ENCODE measurements at regions not wholly inside any gene's neighbourhood (a gene's known extent, or its start where the extent isn't known, plus 50 kb on each side); places are given as distances from the start of the nearest gene placed in this dataset.

- peaks cover 0 to 8% (median 5%) of the 10 kb centered on the region in 4 donors for H3K27me3 ChIP-seq
- H3K9me3 ChIP-seq = no peaks in the 10 kb centered on the region
- ATAC-seq (ENCODE audit: low FRiP score in 2 of 2) (peak; percentile 62 to 70), DNase-seq (peak in 1 of 2 donors; percentile 47)
- H3K27ac ChIP-seq = peak overlapping the region; percentile 22 to 52 (median 46)
- 15 to 26% methylated on average over 8 of the region's 8 CpGs for WGBS, 2 donors
- no peaks in the 10 kb centered on the region for H3K36me3 ChIP-seq
- peak overlapping the region in 2 of 4 donors; percentile 20 to 22 for H3K4me3 ChIP-seq
- H3K4me1 ChIP-seq = peaks cover 9 to 28% (median 22%) of the 10 kb centered on the region in 4 donors
- TF ChIP-seq POLR2AphosphoS5 (IDR thresholded peaks at IDR 0.05) = no peak
- no peak for TF ChIP-seq CTCF (IDR thresholded peaks at IDR 0.05)
- no peak for TF ChIP-seq POLR2A (IDR thresholded peaks at IDR 0.05)
- no peak for TF ChIP-seq EP300 (IDR thresholded peaks at IDR 0.05)
These were observed 69.8 kb downstream of the HES1 start for GRCh38 chr3:194205675-194206133.

GRCh38 chr3:194206320-194206719, 70.4 kb downstream of the HES1 start:
- no peaks in the 10 kb centered on the region for H3K36me3 ChIP-seq
- H3K4me3 ChIP-seq = peak overlapping the region in 2 of 4 donors; percentile 20 to 22
- no peaks in the 10 kb centered on the region for H3K9me3 ChIP-seq
- 3 to 11% methylated on average over 8 to 10 of the region's 10 CpGs for WGBS, 2 donors
- H3K27me3 ChIP-seq = peaks cover 0 to 8% (median 5%) of the 10 kb centered on the region in 4 donors
- peak; percentile 62 to 65 for DNase-seq
- TF ChIP-seq CTCF (IDR thresholded peaks at IDR 0.05) (no peak), POLR2AphosphoS5 (IDR thresholded peaks at IDR 0.05) (peak; percentile 49 to 72), POLR2A (IDR thresholded peaks at IDR 0.05) (peak in 1 of 4 donors; percentile 7)
- peaks cover 9 to 28% (median 22%) of the 10 kb centered on the region in 4 donors for H3K4me1 ChIP-seq
- ATAC-seq (ENCODE audit: low FRiP score in 2 of 2) = peak; percentile 62 to 85
- H3K27ac ChIP-seq = peak overlapping the region; percentile 22 to 52 (median 46)

GRCh38 chr3:194208709-194209108, 72.8 kb downstream of the HES1 start:
- no peaks in the 10 kb centered on the region for H3K36me3 ChIP-seq
- no peak overlapping the region for H3K27ac ChIP-seq
- TF ChIP-seq POLR2AphosphoS5 (IDR thresholded peaks at IDR 0.05) = no peak
- TF ChIP-seq EP300 (IDR thresholded peaks at IDR 0.05) = no peak
- TF ChIP-seq CTCF (IDR thresholded peaks at IDR 0.05) = no peak
- TF ChIP-seq POLR2A (IDR thresholded peaks at IDR 0.05) = no peak
- H3K27me3 ChIP-seq = peaks cover 0 to 6% (median 4%) of the 10 kb centered on the region in 4 donors
- peaks cover 23 to 39% (median 27%) of the 10 kb centered on the region in 4 donors for H3K4me1 ChIP-seq
- WGBS, 2 donors = 86 to 92% methylated on average over 3 of the region's 3 CpGs
- ATAC-seq (ENCODE audit: low FRiP score in 2 of 2) (no peak), DNase-seq (no peak)
- H3K4me3 ChIP-seq = no peak overlapping the region
- H3K9me3 ChIP-seq = no peaks in the 10 kb centered on the region

- Histone ChIP-seq H3K36me3 (no peaks in the 10 kb centered on the region), H3K4me1 (peaks cover 0 to 14% (median 11%) of the 10 kb centered on the region in 4 donors), H3K4me3 (no peak overlapping the region), H3K9me3 (no peaks in the 10 kb centered on the region), H3K27ac (no peak overlapping the region), H3K27me3 (no peaks in the 10 kb centered on the region)
- no peak for TF ChIP-seq CTCF (IDR thresholded peaks at IDR 0.05)
- TF ChIP-seq POLR2A (IDR thresholded peaks at IDR 0.05) = no peak
- no peak for TF ChIP-seq EP300 (IDR thresholded peaks at IDR 0.05)
- DNase-seq (no peak), ATAC-seq (ENCODE audit: low FRiP score in 2 of 2) (no peak)
- 51 to 58% methylated on average over 13 of the region's 13 CpGs for WGBS, 2 donors
These were observed 76.4 kb downstream of the HES1 start for GRCh38 chr3:194212161-194212844.
